Fibroblast of lung (primary cell): ENCODE measurements at regions not wholly inside any gene's neighbourhood (a gene's known extent, or its start where the extent isn't known, plus 50 kb on each side); places are given as distances from the start of the nearest gene placed in this dataset.

Source experiments
- CTCF ChIP-seq, 2 donors: IDR thresholded peaks in 1 of 2; conservative IDR thresholded peaks in 1 of 2; 1 replicate in 1 of 2; 2 replicates in 1 of 2; pipeline ENCODE4 v1.5.1; 2011 to 2012; ENCODE audit warnings: low read length in 2 of 2, control low read depth in 1 of 2, inconsistent platforms in 1 of 2, low read depth in 1 of 2, mild to moderate bottlenecking in 1 of 2
- EZH2 ChIP-seq: IDR thresholded peaks from 2 replicates; pipeline ENCODE4 v1.5.1; 2012; ENCODE audit warnings: low read length, control low read depth, mild to moderate bottlenecking; ENCODE audit errors: missing control alignments

- TF ChIP-seq CTCF (conservative IDR thresholded peaks at IDR 0.05 in 1 of 2, IDR thresholded peaks at IDR 0.05 in 1 of 2; ENCODE audit: low read depth in 1 of 2, low read length in 2 of 2): no peak
- TF ChIP-seq EZH2: no peak
These were observed 139.3 kb upstream of the ZNF267 start for GRCh38 chr16:31734265-31734664.
